ENCODE measurements at regions not wholly inside any gene's neighbourhood (a gene's known extent, or its start where the extent isn't known, plus 50 kb on each side); places are given as distances from the start of the nearest gene placed in this dataset.

DNA sequence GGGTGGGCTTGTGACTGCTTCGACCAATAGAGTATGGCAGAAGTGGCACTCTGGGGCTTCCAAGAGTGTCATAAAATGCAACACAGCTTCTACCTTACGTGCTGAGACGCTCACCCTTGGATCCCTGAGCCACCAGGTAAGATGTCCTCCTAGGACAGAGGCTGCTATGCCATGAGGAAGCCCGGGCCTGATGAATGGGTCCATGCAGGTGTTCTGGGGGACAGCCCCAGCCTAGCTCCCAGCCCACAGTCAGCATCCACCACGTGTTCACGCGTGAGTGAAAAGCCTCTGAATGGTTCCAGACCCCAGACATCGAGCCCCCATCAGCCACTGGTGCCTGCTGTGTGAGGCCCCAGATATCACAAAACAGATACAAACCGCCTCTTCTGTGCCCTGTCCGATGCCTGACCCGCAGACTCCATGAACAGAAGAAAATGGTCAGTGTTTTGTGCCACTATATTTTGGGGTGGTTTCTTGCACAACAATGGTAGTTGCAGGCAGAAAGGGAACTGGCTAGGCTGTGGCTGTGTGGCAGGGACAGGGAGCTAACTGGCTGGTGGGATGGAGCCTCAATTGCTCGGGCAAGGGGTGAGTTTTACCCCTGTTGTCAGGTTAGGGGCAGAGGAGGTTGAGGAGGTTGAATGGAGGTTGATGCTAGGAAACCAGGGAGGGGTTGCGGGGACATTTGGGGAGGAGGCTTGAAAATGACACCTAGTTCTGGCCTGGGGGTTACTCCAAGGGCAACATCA, 92.2 kb downstream of the LINGO1 start:
- no peak for DNase-seq

DNA sequence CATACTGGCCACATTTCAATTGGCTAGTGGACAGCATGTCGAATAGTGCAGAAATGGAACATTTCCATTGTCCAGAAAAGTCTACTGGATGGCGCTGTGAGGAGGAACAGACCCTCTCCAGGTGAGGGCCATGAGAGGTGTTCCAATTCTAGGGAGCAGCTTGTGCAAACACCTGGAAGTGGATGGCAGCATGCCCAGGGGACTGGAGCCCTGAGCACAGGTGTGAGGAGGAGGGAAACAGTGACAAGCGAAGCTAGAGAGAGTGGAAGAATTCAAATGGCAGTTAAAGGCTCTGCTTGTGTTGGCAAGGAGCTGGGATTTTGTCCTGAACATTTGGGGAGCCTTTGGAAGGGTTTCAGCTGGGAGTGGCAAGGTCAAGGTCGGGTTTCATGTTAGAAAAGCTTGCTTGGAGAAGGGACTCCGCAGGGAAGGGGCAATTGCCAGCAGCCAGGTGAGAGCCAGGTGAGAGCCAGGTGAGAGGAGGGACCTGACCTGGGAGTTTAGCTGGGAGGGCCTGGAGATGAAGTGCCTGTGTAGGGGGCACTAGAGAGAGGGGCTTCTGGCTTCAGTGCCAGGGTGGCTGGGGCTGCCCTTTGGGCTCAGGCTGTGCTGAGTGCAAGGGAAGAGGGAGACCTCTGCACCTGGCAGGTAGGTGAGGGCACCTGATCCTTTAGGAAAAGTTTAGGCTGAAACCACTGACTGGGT, 93.8 kb downstream of the LINGO1 start:
- DNase-seq = no peak

DNA sequence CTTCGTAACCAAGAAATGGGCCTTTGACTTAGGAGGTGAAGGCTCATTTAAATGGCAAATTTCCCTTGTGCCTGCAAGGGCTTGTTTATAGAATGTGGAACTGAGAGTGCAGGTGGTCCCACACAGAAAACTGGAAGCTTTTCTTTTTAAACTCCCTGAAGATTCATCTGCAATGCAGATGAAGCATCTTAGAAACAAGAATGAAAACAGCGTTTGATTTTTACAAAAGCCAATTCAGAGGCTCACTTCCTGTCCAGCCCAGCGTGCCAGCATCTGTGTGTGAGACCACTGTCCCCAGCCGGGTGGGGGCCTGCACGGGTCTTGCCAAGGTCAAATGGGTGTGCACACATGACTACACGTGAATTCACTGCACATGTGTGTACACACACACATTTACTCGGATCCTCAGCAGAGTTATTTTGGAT, 94.7 kb downstream of the LINGO1 start:
- no peak for DNase-seq

DNA sequence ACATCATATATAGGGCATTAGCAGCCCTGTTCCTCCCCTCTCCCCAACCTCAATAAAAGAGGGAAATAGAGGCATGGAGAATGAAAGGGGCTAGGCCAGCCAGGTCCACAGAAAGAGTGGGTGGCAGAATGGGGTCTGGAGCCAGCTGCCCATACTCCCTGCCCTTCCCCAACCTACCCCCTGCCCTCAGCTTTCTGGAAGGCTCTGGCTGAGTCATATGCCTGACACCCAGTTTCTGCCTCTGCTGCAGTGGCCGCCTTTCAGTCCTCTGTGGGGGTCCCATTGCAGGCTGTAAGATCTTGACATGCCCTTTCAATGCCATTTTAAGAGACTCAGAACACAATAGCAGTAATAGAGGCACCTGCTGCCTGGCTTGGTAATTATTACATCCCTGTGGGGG, 95.7 kb downstream of the LINGO1 start:
- DNase-seq = no peak

DNA sequence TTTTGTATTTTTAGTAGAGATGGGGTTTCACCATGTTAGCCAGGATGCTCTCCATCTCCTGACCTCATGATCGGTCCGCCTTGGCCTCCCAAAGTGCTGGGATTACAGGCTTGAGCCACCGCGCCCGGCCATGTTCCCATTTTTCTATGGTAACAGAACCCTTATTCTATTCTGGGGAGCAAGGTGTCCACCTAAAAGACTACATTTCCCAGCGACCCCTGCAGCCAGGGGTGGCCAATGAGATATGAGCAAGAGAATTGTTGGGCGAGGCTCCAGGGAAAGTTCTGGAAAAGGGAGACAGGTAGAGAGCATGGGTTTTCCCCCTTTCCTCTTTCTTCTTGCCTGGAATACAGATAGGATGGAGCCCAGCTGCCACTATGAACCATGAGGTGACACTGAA, 96.9 kb downstream of the LINGO1 start:
- DNase-seq = no peak

Data from stimulated activated CD4-positive, alpha-beta T cell treated with anti-CD3 and anti-CD28 coated beads, Interleukin-2, amount 100 ng/mL, for 24 hours (primary cell).